Fibroblast of villous mesenchyme (primary cell): ENCODE measurements at regions not wholly inside any gene's neighbourhood (a gene's known extent, or its start where the extent isn't known, plus 50 kb on each side); places are given as distances from the start of the nearest gene placed in this dataset.
"Not testable (repeated sequence)": the region's sequence is repeated elsewhere in the genome, so short reads cannot be mapped to it uniquely, and the experiment has no call there.

Experiments
- DNase-seq: peaks from one replicate; pipeline ENCODE4 v3.0.0-alpha.2; 2010; ENCODE audit warnings: low read depth
- H3K4me3 ChIP-seq: 2 replicates; pipeline ENCODE4 v1.5.1; 2011; ENCODE audit warnings: low read depth, mild to moderate bottlenecking, low read length
- CTCF ChIP-seq: IDR thresholded peaks from 2 replicates; pipeline ENCODE4 v1.5.1; 2012; ENCODE audit warnings: low read depth, mild to moderate bottlenecking, low read length; ENCODE audit not compliant: insufficient read depth

- no peak overlapping the region for H3K4me3 ChIP-seq
- DNase-seq, result no peak
- TF ChIP-seq CTCF, result no peak
Observed at GRCh38 chr12:63440048-63440447, 228.2 kb downstream of the DPY19L2 start.

- DNase-seq, H3K4me3 ChIP-seq: not testable (repeated sequence)
Observed at GRCh38 chr12:63434384-63434783, 233.9 kb downstream of the DPY19L2 start.

GRCh38 chr12:63427969-63428368, 240.3 kb downstream of the DPY19L2 start:
- H3K4me3 ChIP-seq, DNase-seq: not testable (repeated sequence)

- not testable (repeated sequence) for H3K4me3 ChIP-seq, DNase-seq
Observed at GRCh38 chr12:63427029-63427428, 241.3 kb downstream of the DPY19L2 start.

- TF ChIP-seq CTCF, result no peak
- DNase-seq, result no peak
- H3K4me3 ChIP-seq, result no peak overlapping the region
Observed at GRCh38 chr12:63424671-63425070, 243.6 kb downstream of the DPY19L2 start.

GRCh38 chr12:63423839-63424238, 244.5 kb downstream of the DPY19L2 start:
- no peak for DNase-seq
- H3K4me3 ChIP-seq, result no peak overlapping the region

GRCh38 chr12:63420206-63420644, 248.1 kb downstream of the DPY19L2 start:
- peak; percentile 55 for DNase-seq
- peak; percentile 67 for TF ChIP-seq CTCF
- no peak overlapping the region for H3K4me3 ChIP-seq

More at GRCh38 chr12:63423839-63424238, 244.5 kb downstream of the DPY19L2 start:
- TF ChIP-seq CTCF, result no peak

GRCh38 chr12:63419154-63419553, 249.1 kb downstream of the DPY19L2 start:
- DNase-seq, result no peak
- TF ChIP-seq CTCF, result no peak
- H3K4me3 ChIP-seq, result no peak overlapping the region

GRCh38 chr12:63416788-63417187, 251.5 kb downstream of the DPY19L2 start:
- DNase-seq, result no peak
- H3K4me3 ChIP-seq, result no peak overlapping the region
- no peak for TF ChIP-seq CTCF
